Middle frontal gyrus (tissue), 1 donor: ENCODE measurements at regions not wholly inside any gene's neighbourhood (a gene's known extent, or its start where the extent isn't known, plus 50 kb on each side); places are given as distances from the start of the nearest gene placed in this dataset.

Experiments used
- DNase-seq: peaks from one replicate; pipeline ENCODE4 v3.0.0-alpha.2; 2015; ENCODE audit warnings: low spot score; ENCODE audit errors: extremely low spot score

GRCh38 chr15:85306946-85307686 lies 73.3 kb upstream of the AKAP13 start:
- DNase-seq, result no peak

DNA sequence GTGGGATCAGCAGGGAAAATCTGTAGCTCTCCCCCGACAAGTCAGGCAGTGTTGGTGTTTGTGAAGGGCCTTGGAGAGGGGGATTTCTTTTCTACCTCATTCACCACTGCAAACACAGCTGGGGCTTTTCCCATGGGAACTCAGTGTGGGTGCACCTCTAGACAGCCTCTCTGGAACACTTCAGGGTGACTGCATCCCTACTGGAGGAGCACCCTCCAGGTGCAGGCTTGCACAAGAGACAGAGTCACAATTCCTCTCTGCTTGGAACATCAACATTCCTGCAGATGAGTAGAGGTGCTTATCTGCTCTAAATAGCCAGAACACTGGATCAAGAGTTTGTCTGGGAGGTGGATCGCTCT lies 72.7 kb upstream of the AKAP13 start:
- DNase-seq, result no peak

GRCh38 chr15:85311647-85312046 lies 68.8 kb upstream of the AKAP13 start:
- DNase-seq, result no peak

DNA sequence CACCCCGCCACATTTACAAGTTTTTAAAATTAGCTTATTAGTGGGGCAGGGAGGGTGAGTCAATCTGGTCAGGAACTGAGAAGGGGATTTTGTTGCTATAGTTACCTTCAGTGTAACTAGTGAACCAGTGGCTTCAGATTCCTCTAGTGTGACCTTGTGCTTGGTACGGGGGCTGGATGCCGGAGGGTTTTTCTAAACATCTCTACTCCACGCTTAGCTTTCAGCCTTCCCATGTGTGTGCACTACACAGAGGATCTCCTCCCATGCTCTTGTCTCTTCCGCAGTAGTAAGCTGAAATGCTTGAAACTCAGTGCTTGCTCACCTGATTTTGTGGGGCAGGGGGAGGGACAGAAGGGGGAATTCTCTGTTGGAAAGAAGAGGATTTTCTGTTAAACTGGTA lies 67.9 kb upstream of the AKAP13 start:
- DNase-seq, result no peak

GRCh38 chr15:85312929-85313331 lies 67.5 kb upstream of the AKAP13 start:
- DNase-seq, result no peak

GRCh38 chr15:85313339-85313738 lies 67.1 kb upstream of the AKAP13 start:
- DNase-seq, result no peak

- DNase-seq, result no peak
These were observed 66.3 kb upstream of the AKAP13 start for GRCh38 chr15:85314146-85314545.

- DNase-seq, result no peak
These were observed 65.8 kb upstream of the AKAP13 start for GRCh38 chr15:85314633-85315032.

DNA sequence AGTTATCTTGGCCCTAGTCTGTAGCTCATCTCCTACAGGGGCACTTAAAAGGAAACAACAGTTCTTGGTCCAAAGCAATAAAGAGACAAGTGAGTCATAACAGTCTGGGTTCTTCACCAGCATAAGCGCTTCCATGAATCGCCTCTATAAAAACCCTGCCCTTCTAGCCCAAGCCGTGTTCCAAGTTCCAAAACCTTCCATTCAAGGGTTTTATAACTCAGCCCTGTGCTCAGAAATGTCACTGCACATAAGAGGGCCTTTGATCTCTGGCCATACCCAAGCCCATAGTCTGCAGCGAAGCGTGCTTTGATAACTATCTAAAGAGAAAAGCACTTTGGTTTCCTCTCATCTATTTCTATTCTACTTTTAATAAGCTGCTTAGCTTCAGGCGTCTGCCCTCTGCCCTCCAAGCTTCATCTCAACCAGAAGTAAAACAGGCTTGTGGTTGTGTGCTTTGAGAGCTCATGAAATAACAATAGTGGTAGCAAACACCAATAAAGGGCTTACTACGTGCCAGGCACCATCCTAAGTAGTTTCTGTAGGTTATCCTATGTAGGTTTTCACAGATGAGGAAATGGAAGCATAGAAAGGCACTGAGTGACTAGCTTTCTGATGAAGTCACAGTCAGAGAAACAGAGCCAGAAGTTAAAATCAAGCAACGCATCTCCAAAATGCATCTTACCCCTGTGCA lies 64.0 kb upstream of the AKAP13 start:
- no peak for DNase-seq

GRCh38 chr15:85318048-85318731 lies 62.2 kb upstream of the AKAP13 start:
- DNase-seq, result no peak

DNA sequence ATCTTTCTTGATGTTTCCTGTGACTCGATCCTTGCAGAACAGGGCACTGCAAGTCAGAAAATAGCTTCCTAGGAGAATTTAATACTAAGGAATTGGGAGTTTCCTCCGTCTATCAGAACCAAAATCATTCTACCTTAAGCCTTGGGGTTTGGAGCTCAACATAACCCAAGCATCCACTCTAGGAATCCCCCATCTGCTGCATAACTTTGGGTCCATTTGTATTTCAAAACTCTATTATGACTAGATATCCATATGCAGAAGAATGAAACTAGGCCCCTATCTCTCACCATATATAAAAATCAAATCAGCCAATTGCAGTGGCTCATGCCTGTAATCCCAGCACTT lies 61.7 kb upstream of the AKAP13 start:
- no peak for DNase-seq

DNA sequence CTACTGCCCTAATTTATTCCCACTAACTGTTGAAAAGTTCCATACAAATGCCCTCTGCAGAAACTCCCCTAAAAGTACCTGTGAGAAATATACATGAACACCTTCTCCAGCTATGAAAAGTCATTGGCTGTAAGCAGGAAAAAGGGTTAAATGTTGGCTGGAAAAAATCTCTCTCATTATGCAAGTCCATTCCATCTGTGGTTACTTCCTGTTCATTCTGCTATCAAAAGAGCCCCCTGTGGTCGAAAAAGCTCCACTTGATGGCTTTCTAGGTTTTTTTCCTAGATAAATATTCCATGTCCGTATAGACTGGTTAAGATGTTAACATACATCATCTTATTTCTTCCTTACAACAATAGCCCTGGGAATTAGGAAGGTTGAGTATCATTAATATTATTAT lies 56.2 kb upstream of the AKAP13 start:
- no peak for DNase-seq

GRCh38 chr15:85325834-85326233 lies 54.6 kb upstream of the AKAP13 start:
- no peak for DNase-seq

GRCh38 chr15:85326291-85326690 lies 54.1 kb upstream of the AKAP13 start:
- DNase-seq, result no peak

DNA sequence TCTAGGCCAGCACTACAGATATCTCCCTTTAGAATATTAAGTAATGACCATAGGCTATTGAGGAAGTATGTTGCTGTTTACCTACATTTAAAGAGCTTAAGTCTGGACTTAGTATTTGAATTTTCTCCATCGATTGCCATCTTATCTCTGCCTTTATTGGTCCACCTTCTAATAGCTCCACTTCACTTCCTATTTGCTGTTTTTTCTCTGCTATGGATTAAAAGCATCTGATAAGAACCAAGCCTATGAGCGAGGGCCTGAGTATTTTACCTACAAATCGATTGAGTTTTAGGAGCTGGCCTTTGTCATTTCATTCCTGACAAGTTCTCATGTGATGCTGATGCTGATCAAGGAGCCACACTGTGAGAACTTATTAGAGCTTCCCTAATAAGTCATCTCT lies 52.6 kb upstream of the AKAP13 start:
- no peak for DNase-seq

- DNase-seq, result no peak
These were observed 50.6 kb upstream of the AKAP13 start for GRCh38 chr15:85329561-85330422.
